Hindlimb muscle (tissue), 1 donor: ENCODE measurements at regions not wholly inside any gene's neighbourhood (a gene's known extent, or its start where the extent isn't known, plus 50 kb on each side); places are given as distances from the start of the nearest gene placed in this dataset.

ENCODE experiments used
- DNase-seq: peaks from one replicate; pipeline ENCODE4 v3.0.0-alpha.2; 2013

DNA sequence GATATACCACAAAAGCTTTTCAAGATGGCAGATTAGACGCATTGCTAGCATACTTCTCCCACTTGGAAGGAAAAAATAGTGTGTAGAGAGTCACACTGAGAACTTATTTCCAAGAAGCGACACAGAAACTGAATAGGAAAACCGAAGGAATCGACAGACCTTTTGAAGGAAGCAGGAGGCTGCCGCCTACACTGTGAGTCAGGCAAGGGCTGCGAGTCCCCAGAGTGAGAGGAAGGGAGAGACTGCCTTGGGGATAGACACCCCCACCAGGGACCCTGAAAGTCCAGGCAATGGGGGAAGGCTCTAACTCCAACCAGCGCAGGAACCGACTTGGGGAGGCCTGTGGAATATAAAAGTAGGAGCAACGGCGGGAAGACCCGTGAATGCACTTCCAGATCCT is 53.7 kb upstream of the SIRPG start:
- DNase-seq, result no peak

DNA sequence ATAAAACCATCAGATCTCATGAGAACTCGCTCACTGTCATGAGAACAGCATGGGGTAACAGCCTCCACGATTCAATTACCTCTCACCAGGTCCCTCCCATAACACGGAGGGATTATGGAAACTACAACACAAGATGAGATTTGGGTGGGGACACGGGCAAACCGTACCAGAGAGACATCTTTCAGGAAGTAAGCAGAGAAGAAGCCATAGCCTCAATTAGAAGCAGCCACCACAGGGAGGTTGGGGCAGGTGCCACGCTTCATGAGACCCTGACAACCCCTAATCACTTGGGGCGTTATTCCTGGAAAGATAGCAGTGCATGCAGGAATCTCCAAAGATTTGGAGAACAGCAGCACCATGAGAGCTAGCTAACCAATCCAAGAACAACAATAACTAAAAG is 52.9 kb upstream of the SIRPG start:
- DNase-seq, result no peak

DNA sequence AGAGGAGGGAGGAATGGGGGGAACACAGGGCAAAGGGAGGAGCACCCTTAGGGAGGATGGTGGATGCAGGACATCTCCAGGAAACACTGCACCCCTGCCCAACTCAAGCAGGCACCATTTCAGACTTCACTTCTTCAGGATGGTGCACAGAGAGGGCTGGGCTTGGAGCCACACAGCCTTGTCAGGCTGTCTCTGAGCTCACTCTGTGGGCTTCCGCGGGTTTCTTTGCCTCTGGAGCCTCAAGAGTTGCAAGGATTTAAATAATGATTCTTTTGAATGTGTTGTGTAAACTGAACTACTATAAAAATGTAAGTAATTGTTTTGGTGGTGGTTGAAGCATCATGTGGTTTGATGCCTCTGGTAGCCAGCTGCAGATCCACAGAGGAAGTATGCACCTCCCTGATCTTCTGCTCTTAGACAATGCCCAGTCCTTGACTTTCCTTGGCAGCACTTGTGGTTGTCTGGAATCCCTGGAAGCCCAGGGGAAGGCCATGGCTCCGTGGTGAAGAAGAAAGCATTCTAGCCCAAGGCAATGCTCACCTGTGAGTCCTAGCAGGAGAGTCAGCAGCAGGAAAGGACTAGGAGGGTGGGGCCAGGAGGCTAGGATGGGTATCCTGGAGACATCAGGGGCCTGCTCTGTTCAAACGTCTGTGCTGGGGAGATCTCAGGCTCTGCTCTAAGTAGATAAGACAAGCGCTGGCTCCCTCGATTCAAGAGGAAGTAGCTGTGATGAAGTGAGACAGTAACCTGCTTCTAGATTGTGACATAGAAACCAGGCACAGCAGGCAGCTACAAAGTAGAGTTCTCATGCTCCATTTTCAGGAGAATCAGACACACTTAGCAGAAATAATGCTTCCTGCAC is 50.2 kb upstream of the SIRPG start:
- DNase-seq, result no peak
